Natural killer cell (primary cell): ENCODE measurements at regions not wholly inside any gene's neighbourhood (a gene's known extent, or its start where the extent isn't known, plus 50 kb on each side); places are given as distances from the start of the nearest gene placed in this dataset.
A peak's percentile ranks its signal among the peaks of the same experiment; 100 is the strongest.

Source experiments
- ATAC-seq, 3 donors: fragments of 150-1000 bp in 2 of 3; fragments of 200-7000 bp in 1 of 3; cut with Tn5 transposase; 1 replicate in 1 of 3; 2 replicates in 2 of 3; pipeline ENCODE4 v1.10.0; 2021; ENCODE audit warnings: mild to moderate bottlenecking in 2 of 3, moderate library complexity in 2 of 3
- DNase-seq, 2 donors: peaks; one replicate each; pipeline versions ENCODE4 v3.0.0 to v3.0.0-alpha.2; 2013 to 2021; ENCODE audit warnings: mixed read lengths in 1 of 2
- H3K27ac ChIP-seq: one replicate; pipeline ENCODE4 v1.5.1; 2013; ENCODE audit warnings: mild to moderate bottlenecking, low read length
- H3K27me3 ChIP-seq: one replicate; pipeline ENCODE4 v1.6.1; 2013; ENCODE audit warnings: low read length; ENCODE audit not compliant: control insufficient read depth, insufficient read depth
- H3K36me3 ChIP-seq: one replicate; pipeline ENCODE4 v1.6.1; 2013; ENCODE audit warnings: low read length; ENCODE audit not compliant: control insufficient read depth, insufficient read depth
- H3K4me1 ChIP-seq: one replicate; pipeline ENCODE4 v1.6.1; 2013; ENCODE audit warnings: low read length; ENCODE audit not compliant: control insufficient read depth, insufficient read depth
- H3K4me3 ChIP-seq: one replicate; pipeline ENCODE4 v1.5.1; 2013; ENCODE audit warnings: low read length
- H3K9me3 ChIP-seq: one replicate; pipeline ENCODE4 v1.6.1; 2013; ENCODE audit warnings: low read length; ENCODE audit not compliant: control insufficient read depth, insufficient read depth
- H3K27ac Mint-ChIP-seq, 2 donors: one replicate each; pipeline ENCODE4 v1.8.0; 2022; ENCODE audit warnings: mild to moderate bottlenecking in 2 of 2, mixed read lengths in 2 of 2, moderate library complexity in 1 of 2
- H3K27me3 Mint-ChIP-seq, 2 donors: one replicate each; pipeline ENCODE4 v1.8.0; 2022; ENCODE audit warnings: low read depth in 2 of 2, mixed read lengths in 2 of 2
- H3K36me3 Mint-ChIP-seq: one replicate; pipeline ENCODE4 v1.8.0; 2022; ENCODE audit warnings: mixed read lengths
- H3K4me1 Mint-ChIP-seq, 2 donors: one replicate each; pipeline ENCODE4 v1.8.0; 2022; ENCODE audit warnings: mixed read lengths in 2 of 2
- H3K4me3 Mint-ChIP-seq: one replicate; pipeline ENCODE4 v1.8.0; 2022; ENCODE audit warnings: mild to moderate bottlenecking, moderate library complexity, mixed read lengths
- H3K9me3 Mint-ChIP-seq, 2 donors: one replicate each; pipeline ENCODE4 v1.8.0; 2022; ENCODE audit warnings: mixed read lengths in 2 of 2
- WGBS: methylation state at CpG from one replicate; pipeline ENCODE4 v1.1.7; 2013; ENCODE audit warnings: missing lambda C conversion rate; ENCODE audit not compliant: insufficient coverage; 5-methylcytosine and 5-hydroxymethylcytosine counted together
- intact Hi-C: fragments of 100-400 bp; cut with micrococcal nuclease; formaldehyde crosslinking; loops from one replicate; pipeline ENCODE4 v1.14.2; 2022
- TF ChIP-seq, protein P1 (sequence below): fragments of 200-600 bp; IDR thresholded peaks from one replicate; pipeline ENCODE4 v1.8.0; 2022; ENCODE audit warnings: antibody characterized with exemption

GRCh38 chr6:10465629-10466499 is 51.0 kb upstream of the TFAP2A start:
- Mint-ChIP-seq H3K4me3 (no peak overlapping the region), H3K27ac (no peak overlapping the region), H3K27me3 (peaks cover 23% of the 10 kb centered on the region in 2 donors), H3K9me3 (no peaks in the 10 kb centered on the region), H3K4me1 (no peaks in the 10 kb centered on the region), H3K36me3 (no peaks in the 10 kb centered on the region)
- peak in 1 of 2 donors; percentile 32 for DNase-seq
- no peak for ATAC-seq
- H3K36me3 ChIP-seq = no peaks in the 10 kb centered on the region
- intact Hi-C loops = no loop called here
- no peak overlapping the region for H3K27ac ChIP-seq
- H3K27me3 ChIP-seq = peaks cover 9% of the 10 kb centered on the region
- 63% methylated on average over 20 of the region's 20 CpGs for WGBS
- no peak overlapping the region for H3K4me3 ChIP-seq
- H3K4me1 ChIP-seq = no peaks in the 10 kb centered on the region
- TF ChIP-seq, protein P1, sequence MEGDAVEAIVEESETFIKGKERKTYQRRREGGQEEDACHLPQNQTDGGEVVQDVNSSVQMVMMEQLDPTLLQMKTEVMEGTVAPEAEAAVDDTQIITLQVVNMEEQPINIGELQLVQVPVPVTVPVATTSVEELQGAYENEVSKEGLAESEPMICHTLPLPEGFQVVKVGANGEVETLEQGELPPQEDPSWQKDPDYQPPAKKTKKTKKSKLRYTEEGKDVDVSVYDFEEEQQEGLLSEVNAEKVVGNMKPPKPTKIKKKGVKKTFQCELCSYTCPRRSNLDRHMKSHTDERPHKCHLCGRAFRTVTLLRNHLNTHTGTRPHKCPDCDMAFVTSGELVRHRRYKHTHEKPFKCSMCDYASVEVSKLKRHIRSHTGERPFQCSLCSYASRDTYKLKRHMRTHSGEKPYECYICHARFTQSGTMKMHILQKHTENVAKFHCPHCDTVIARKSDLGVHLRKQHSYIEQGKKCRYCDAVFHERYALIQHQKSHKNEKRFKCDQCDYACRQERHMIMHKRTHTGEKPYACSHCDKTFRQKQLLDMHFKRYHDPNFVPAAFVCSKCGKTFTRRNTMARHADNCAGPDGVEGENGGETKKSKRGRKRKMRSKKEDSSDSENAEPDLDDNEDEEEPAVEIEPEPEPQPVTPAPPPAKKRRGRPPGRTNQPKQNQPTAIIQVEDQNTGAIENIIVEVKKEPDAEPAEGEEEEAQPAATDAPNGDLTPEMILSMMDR = no peak
- no peaks in the 10 kb centered on the region for H3K9me3 ChIP-seq
